Activated B cell treated with CpG ODN at 0.5 μM for 24 hours (primary cell): ENCODE measurements at regions not wholly inside any gene's neighbourhood (a gene's known extent, or its start where the extent isn't known, plus 50 kb on each side); places are given as distances from the start of the nearest gene placed in this dataset.

Experiments
- ATAC-seq: fragments of 200-7000 bp; cut with Tn5 transposase; one replicate; pipeline ENCODE4 v1.10.0; 2021; ENCODE audit warnings: low read depth, mild to moderate bottlenecking, moderate library complexity
- CTCF ChIA-PET: fragments of 350-600 bp; sonication (Branson Sonifier 250); formaldehyde crosslinking; loops from one replicate; lab custom pipeline; 2021; ENCODE audit warnings: antibody characterized with exemption; lab: Charles Lee
- POLR2A ChIA-PET: fragments of 350-600 bp; sonication (Branson Sonifier 250); formaldehyde crosslinking; loops from one replicate; lab custom pipeline; 2021; ENCODE audit warnings: antibody characterized with exemption; lab: Charles Lee
- DNase-seq: peaks from one replicate; pipeline ENCODE4 v3.0.0; 2022
- H3K27ac Mint-ChIP-seq: one replicate; pipeline ENCODE4 v1.8.0; 2020; ENCODE audit warnings: mixed read lengths
- H3K27me3 Mint-ChIP-seq: one replicate; pipeline ENCODE4 v1.8.0; 2021; ENCODE audit warnings: mixed read lengths
- H3K36me3 Mint-ChIP-seq: one replicate; pipeline ENCODE4 v1.8.0; 2021; ENCODE audit warnings: low read depth, mixed read lengths
- H3K4me1 Mint-ChIP-seq: one replicate; pipeline ENCODE4 v1.8.0; 2021; ENCODE audit warnings: mixed read lengths
- H3K4me3 Mint-ChIP-seq: one replicate; pipeline ENCODE4 v1.8.0; 2020; ENCODE audit warnings: mild to moderate bottlenecking, mixed read lengths
- H3K9me3 Mint-ChIP-seq: one replicate; pipeline ENCODE4 v1.8.0; 2020; ENCODE audit warnings: mixed read lengths
- CTCF ChIP-seq: fragments of 200-600 bp; IDR thresholded peaks from one replicate; pipeline ENCODE4 v1.8.0; 2022; ENCODE audit warnings: antibody characterized with exemption, mild to moderate bottlenecking
- intact Hi-C: fragments of 100-400 bp; cut with micrococcal nuclease; formaldehyde crosslinking; loops from one replicate; pipeline ENCODE4 v1.15.1; 2024

GRCh38 chr10:52409195-52409594 is 95.1 kb downstream of the DKK1 start:
- intact Hi-C loops = no loop called here

GRCh38 chr10:52409928-52410327 is 95.8 kb downstream of the DKK1 start:
- POLR2A ChIA-PET = no interaction called here
- Mint-ChIP-seq H3K4me1 (no peaks in the 10 kb centered on the region), H3K4me3 (no peak overlapping the region), H3K27me3 (no peaks in the 10 kb centered on the region), H3K36me3 (no peaks in the 10 kb centered on the region), H3K9me3 (no peaks in the 10 kb centered on the region), H3K27ac (no peak overlapping the region)
- ATAC-seq (no peak), DNase-seq (no peak)
- TF ChIP-seq CTCF = no peak
- CTCF ChIA-PET = no interaction called here
- intact Hi-C loops = no loop called here

More at GRCh38 chr10:52409195-52409594, 95.1 kb downstream of the DKK1 start:
- POLR2A ChIA-PET = interaction anchor here (0.7 kb wide), 1 partner anchor 27 kb away, joined by 5 read pairs; no protein-coding TSS in a partner anchor
- Mint-ChIP-seq H3K27ac (no peak overlapping the region), H3K9me3 (no peaks in the 10 kb centered on the region), H3K27me3 (no peaks in the 10 kb centered on the region), H3K4me3 (no peak overlapping the region), H3K4me1 (no peaks in the 10 kb centered on the region), H3K36me3 (no peaks in the 10 kb centered on the region)
- CTCF ChIA-PET = no interaction called here
- DNase-seq = no peak
- no peak for TF ChIP-seq CTCF
- no peak for ATAC-seq

GRCh38 chr10:52410916-52411315 is 96.8 kb downstream of the DKK1 start:
- no peak overlapping the region for H3K27ac Mint-ChIP-seq
- CTCF ChIA-PET = no interaction called here
- no peak for ATAC-seq

GRCh38 chr10:52419281-52419680 is 105.2 kb downstream of the DKK1 start:
- intact Hi-C loops = no loop called here
- ChIA-PET POLR2A (no interaction called here), CTCF (no interaction called here)
- Mint-ChIP-seq H3K36me3 (no peaks in the 10 kb centered on the region), H3K9me3 (no peaks in the 10 kb centered on the region), H3K27me3 (no peaks in the 10 kb centered on the region), H3K4me1 (no peaks in the 10 kb centered on the region), H3K4me3 (no peak overlapping the region), H3K27ac (no peak overlapping the region)
- no peak for DNase-seq
- TF ChIP-seq CTCF = no peak
- no peak for ATAC-seq

More at GRCh38 chr10:52410916-52411315, 96.8 kb downstream of the DKK1 start:
- Mint-ChIP-seq H3K9me3 (no peaks in the 10 kb centered on the region), H3K36me3 (no peaks in the 10 kb centered on the region), H3K4me3 (no peak overlapping the region), H3K4me1 (no peaks in the 10 kb centered on the region), H3K27me3 (no peaks in the 10 kb centered on the region)
- intact Hi-C loops = no loop called here
- no peak for TF ChIP-seq CTCF
- POLR2A ChIA-PET = no interaction called here
- DNase-seq = no peak

- H3K4me1 Mint-ChIP-seq = no peaks in the 10 kb centered on the region
- intact Hi-C loops = no loop called here
- H3K27me3 Mint-ChIP-seq = no peaks in the 10 kb centered on the region
- ChIA-PET CTCF (no interaction called here), POLR2A (no interaction called here)
- no peaks in the 10 kb centered on the region for H3K9me3 Mint-ChIP-seq
- no peaks in the 10 kb centered on the region for H3K36me3 Mint-ChIP-seq
- H3K4me3 Mint-ChIP-seq = no peak overlapping the region
- no peak for ATAC-seq
- TF ChIP-seq CTCF = no peak
- H3K27ac Mint-ChIP-seq = no peak overlapping the region
- no peak for DNase-seq
These were observed 106.6 kb downstream of the DKK1 start for GRCh38 chr10:52420656-52421055.
